Duodenal mucosa (tissue), 2 donors: ENCODE measurements at regions not wholly inside any gene's neighbourhood (a gene's known extent, or its start where the extent isn't known, plus 50 kb on each side); places are given as distances from the start of the nearest gene placed in this dataset.

Experiments
- H3K27ac ChIP-seq: one replicate; pipeline ENCODE4 v1.7.0; 2013; ENCODE audit warnings: low read depth, low read length
- H3K27me3 ChIP-seq, 2 donors: one replicate each; pipeline ENCODE4 v1.7.0; 2013; ENCODE audit warnings: low read length in 2 of 2, control low read depth in 1 of 2; ENCODE audit not compliant: insufficient read depth in 2 of 2, control insufficient read depth in 1 of 2
- H3K36me3 ChIP-seq, 2 donors: one replicate each; pipeline ENCODE4 v1.7.0; 2013; ENCODE audit warnings: low read length in 2 of 2, control low read depth in 1 of 2; ENCODE audit not compliant: insufficient read depth in 2 of 2, control insufficient read depth in 1 of 2
- H3K4me1 ChIP-seq, 2 donors: one replicate each; pipeline ENCODE4 v1.7.0; 2013; ENCODE audit warnings: low read length in 2 of 2, control low read depth in 1 of 2; ENCODE audit not compliant: insufficient read depth in 2 of 2, control insufficient read depth in 1 of 2
- H3K4me3 ChIP-seq, 2 donors: one replicate each; pipeline ENCODE4 v1.7.0; 2013; ENCODE audit warnings: low read length in 2 of 2, low read depth in 1 of 2
- H3K9ac ChIP-seq, 2 donors: one replicate each; pipeline ENCODE4 v1.7.0; 2013; ENCODE audit warnings: low read length in 2 of 2, low read depth in 1 of 2
- H3K9me3 ChIP-seq, 2 donors: one replicate each; pipeline ENCODE4 v1.7.0; 2013; ENCODE audit warnings: low read length in 2 of 2, control low read depth in 1 of 2; ENCODE audit not compliant: control insufficient read depth in 1 of 2

DNA sequence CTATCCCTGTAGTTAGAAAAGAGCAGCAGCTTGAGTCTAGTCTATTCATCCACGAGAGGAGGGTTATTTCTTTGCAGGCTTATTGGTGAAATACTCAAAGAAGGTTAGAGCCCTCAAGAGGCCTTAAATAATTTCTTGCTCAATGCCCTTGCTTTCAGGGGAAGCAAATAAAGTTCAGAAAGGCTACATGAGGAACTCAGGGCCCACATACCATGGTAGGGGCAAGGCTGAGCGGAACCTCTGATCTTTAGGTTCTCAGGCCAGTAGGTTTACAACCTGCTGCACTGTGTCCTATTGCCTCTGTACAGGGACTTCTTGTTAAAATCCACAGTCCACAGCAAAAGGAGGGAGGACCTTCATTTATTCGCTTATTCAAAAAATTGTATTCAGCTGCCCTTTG, 101.7 kb downstream of the ADAMTS15 start:
- Histone ChIP-seq H3K9ac (no peak overlapping the region), H3K9me3 (no peaks in the 10 kb centered on the region), H3K4me3 (no peak overlapping the region), H3K4me1 (peaks cover 0 to 4% of the 10 kb centered on the region in 2 donors), H3K36me3 (no peaks in the 10 kb centered on the region), H3K27ac (no peak overlapping the region), H3K27me3 (peaks cover 0 to 4% of the 10 kb centered on the region in 2 donors)

GRCh38 chr11:130550984-130551383, 102.5 kb downstream of the ADAMTS15 start:
- Histone ChIP-seq H3K4me3 (no peak overlapping the region), H3K9ac (no peak overlapping the region), H3K27ac (no peak overlapping the region), H3K9me3 (no peaks in the 10 kb centered on the region), H3K27me3 (peaks cover 0 to 4% of the 10 kb centered on the region in 2 donors), H3K36me3 (no peaks in the 10 kb centered on the region), H3K4me1 (peaks cover 0 to 4% of the 10 kb centered on the region in 2 donors)

GRCh38 chr11:130551388-130551787, 102.9 kb downstream of the ADAMTS15 start:
- no peak overlapping the region for H3K27ac ChIP-seq
- H3K27me3 ChIP-seq = peaks cover 0 to 4% of the 10 kb centered on the region in 2 donors

DNA sequence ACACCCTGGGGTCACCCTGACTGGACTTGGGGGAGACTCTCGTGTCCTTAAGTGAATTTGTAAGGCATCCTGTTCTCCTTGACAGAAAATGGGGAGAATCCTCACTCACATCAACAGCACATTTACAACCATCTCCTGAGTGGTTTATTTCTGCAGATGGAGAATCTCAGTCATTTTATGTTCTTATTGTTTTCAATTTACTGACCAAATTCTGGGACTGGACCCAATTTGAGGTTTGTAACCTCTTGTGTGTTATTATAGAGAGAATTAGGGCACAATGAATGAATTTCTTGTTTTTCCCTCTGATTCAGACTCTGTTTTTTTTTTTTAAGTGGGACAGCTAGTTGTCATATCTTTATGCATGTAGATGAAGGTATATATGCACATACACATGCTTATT, 104.9 kb downstream of the ADAMTS15 start:
- peaks cover 0 to 4% of the 10 kb centered on the region in 2 donors for H3K27me3 ChIP-seq
- no peaks in the 10 kb centered on the region for H3K36me3 ChIP-seq
- no peak overlapping the region for H3K9ac ChIP-seq
- H3K4me1 ChIP-seq = peaks cover 0 to 4% of the 10 kb centered on the region in 2 donors
- no peaks in the 10 kb centered on the region for H3K9me3 ChIP-seq
- no peak overlapping the region for H3K27ac ChIP-seq
- no peak overlapping the region for H3K4me3 ChIP-seq

More at GRCh38 chr11:130551388-130551787, 102.9 kb downstream of the ADAMTS15 start:
- H3K9me3 ChIP-seq = no peaks in the 10 kb centered on the region
- H3K36me3 ChIP-seq = no peaks in the 10 kb centered on the region
- peaks cover 0 to 4% of the 10 kb centered on the region in 2 donors for H3K4me1 ChIP-seq
- no peak overlapping the region for H3K4me3 ChIP-seq
- no peak overlapping the region for H3K9ac ChIP-seq

- H3K9ac ChIP-seq = no peak overlapping the region
- no peaks in the 10 kb centered on the region for H3K36me3 ChIP-seq
- H3K4me1 ChIP-seq = peaks cover 0 to 4% of the 10 kb centered on the region in 2 donors
- H3K27me3 ChIP-seq = peaks cover 0 to 4% of the 10 kb centered on the region in 2 donors
- H3K9me3 ChIP-seq = no peaks in the 10 kb centered on the region
- H3K4me3 ChIP-seq = no peak overlapping the region
- H3K27ac ChIP-seq = no peak overlapping the region
Measured at GRCh38 chr11:130554241-130555055, 106.0 kb downstream of the ADAMTS15 start.

- Histone ChIP-seq H3K27me3 (peaks cover 0 to 4% of the 10 kb centered on the region in 2 donors), H3K9me3 (no peaks in the 10 kb centered on the region), H3K36me3 (no peaks in the 10 kb centered on the region), H3K4me3 (no peak overlapping the region), H3K9ac (no peak overlapping the region), H3K27ac (no peak overlapping the region), H3K4me1 (peaks cover 4 to 8% of the 10 kb centered on the region in 2 donors)
Measured at GRCh38 chr11:130555251-130555841, 106.9 kb downstream of the ADAMTS15 start.

DNA sequence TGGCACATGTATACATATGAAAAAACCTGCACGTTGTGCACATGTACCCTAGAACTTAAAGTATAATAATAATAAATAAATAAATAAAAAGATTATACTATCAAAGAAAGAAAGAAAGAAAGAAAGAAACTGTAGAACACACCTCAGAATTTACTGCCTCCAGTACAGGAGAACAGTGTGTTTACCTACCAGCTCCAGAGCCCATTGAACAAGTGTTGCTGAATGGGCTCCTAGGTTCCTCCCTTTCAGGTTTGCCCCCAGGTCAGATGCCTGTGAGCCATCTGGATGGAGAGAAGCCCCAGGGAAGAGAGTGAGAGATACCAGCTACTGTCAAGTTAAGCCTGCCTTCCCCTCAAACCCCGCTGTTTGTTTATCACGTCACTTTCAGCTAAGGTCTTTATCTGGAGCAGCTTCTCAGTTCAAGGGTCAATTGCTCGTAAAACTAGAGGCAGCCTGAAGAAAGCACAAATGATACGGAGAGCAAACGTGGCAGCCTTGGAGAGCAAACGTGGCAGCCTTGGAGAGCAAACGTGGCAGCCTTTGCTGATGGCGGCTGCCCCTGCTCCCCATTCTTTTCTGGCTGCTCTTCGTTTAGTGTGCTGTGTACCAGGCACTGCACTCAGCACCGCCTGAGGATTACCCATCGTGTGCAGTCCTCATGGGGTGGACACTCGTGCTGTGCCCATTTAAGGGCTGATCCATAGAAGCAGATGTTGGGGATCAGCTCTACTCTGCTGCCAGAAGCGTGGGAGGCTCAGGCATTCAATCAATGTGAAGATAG, 111.7 kb downstream of the ADAMTS15 start:
- Histone ChIP-seq H3K27me3 (no peaks in the 10 kb centered on the region), H3K9me3 (no peaks in the 10 kb centered on the region), H3K4me1 (peaks cover 7 to 10% of the 10 kb centered on the region in 2 donors), H3K9ac (no peak overlapping the region), H3K4me3 (no peak overlapping the region), H3K27ac (no peak overlapping the region), H3K36me3 (no peaks in the 10 kb centered on the region)

GRCh38 chr11:130560781-130561109, 112.3 kb downstream of the ADAMTS15 start:
- H3K27me3 ChIP-seq = no peaks in the 10 kb centered on the region
- H3K9ac ChIP-seq = no peak overlapping the region
- H3K4me1 ChIP-seq = peaks cover 7 to 10% of the 10 kb centered on the region in 2 donors
- H3K36me3 ChIP-seq = no peaks in the 10 kb centered on the region
- H3K27ac ChIP-seq = no peak overlapping the region
- H3K9me3 ChIP-seq = no peaks in the 10 kb centered on the region
- H3K4me3 ChIP-seq = no peak overlapping the region

DNA sequence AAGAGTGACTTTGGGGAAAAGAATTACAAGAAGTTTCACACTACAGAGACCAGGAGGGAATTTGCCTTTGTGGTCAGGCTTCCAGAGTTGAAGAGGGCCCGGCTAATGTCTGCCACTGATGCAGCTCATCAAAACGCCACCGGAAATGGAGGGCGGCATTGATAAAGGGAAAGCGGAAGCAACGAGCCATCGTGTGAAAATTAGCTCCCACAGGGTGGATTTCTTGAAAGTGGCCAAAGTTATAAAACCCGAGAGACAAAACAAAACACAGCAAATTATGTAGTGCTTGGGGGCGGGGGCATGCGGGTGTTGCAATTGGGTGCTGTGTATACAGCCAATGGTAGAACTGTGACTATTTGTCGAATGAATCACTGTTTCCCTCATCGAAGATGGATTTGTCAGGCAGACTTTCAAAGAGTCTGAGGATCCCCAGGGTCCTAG, 113.0 kb downstream of the ADAMTS15 start:
- Histone ChIP-seq H3K9ac (no peak overlapping the region), H3K4me3 (no peak overlapping the region), H3K27ac (no peak overlapping the region), H3K36me3 (no peaks in the 10 kb centered on the region), H3K9me3 (no peaks in the 10 kb centered on the region), H3K27me3 (no peaks in the 10 kb centered on the region), H3K4me1 (peaks cover 7 to 10% of the 10 kb centered on the region in 2 donors)

DNA sequence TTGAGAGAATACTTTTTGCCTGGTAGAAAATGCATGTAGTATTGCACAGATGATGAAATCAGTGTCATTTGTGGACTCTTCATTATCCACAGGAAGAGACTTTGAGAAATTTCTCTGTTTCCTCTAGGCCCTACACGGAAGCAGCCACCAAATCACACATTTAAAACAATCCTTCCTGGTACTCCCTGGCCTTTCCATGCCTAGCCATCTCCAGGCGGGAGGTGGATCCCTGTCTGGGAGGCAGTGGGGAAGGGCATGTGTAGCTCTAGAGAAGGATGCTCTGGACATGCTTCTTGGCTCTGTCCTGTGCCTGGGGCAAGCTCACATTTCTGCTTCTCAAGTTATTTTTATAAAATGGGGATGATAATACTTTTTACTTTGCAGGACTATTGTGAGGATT, 114.1 kb downstream of the ADAMTS15 start:
- no peak overlapping the region for H3K4me3 ChIP-seq
- no peak overlapping the region for H3K27ac ChIP-seq
- H3K27me3 ChIP-seq = no peaks in the 10 kb centered on the region
- H3K4me1 ChIP-seq = peaks cover 7 to 10% of the 10 kb centered on the region in 2 donors
- H3K36me3 ChIP-seq = no peaks in the 10 kb centered on the region
- H3K9me3 ChIP-seq = no peaks in the 10 kb centered on the region
- H3K9ac ChIP-seq = no peak overlapping the region
